ENCODE measurements at regions not wholly inside any gene's neighbourhood (a gene's known extent, or its start where the extent isn't known, plus 50 kb on each side); places are given as distances from the start of the nearest gene placed in this dataset.

- Mint-ChIP-seq H3K4me1 (no peaks in the 10 kb centered on the region), H3K27ac (no peak overlapping the region), H3K4me3 (no peak overlapping the region), H3K9me3 (peaks cover 21% of the 10 kb centered on the region), H3K36me3 (no peaks in the 10 kb centered on the region), H3K27me3 (ENCODE audit: low read depth) (peaks cover 19% of the 10 kb centered on the region)
- DNase-seq (ENCODE audit: low spot score) (no peak), ATAC-seq (no peak)
- CTCF ChIA-PET = no interaction called here
- TF ChIP-seq TP53 (CRISPR knock-in tag; IDR thresholded peaks at IDR 0.05) (no peak), ATF2 (CRISPR knock-in tag; IDR thresholded peaks at IDR 0.05; ENCODE audit: borderline replicate concordance, low read depth) (no peak), GABPB1 (CRISPR knock-in tag; IDR thresholded peaks at IDR 0.05) (no peak), ZSCAN18 (CRISPR knock-in tag; IDR thresholded peaks at IDR 0.05) (no peak), KAT7 (CRISPR knock-in tag; IDR thresholded peaks at IDR 0.05; ENCODE audit: borderline replicate concordance) (no peak), NR2C2 (CRISPR knock-in tag; IDR thresholded peaks at IDR 0.05) (no peak), E2F4 (CRISPR knock-in tag; IDR thresholded peaks at IDR 0.05; ENCODE audit: borderline replicate concordance, low read depth) (no peak), ZNF671 (CRISPR knock-in tag; IDR thresholded peaks at IDR 0.05) (no peak), OVOL2 (CRISPR knock-in tag; IDR thresholded peaks at IDR 0.05; ENCODE audit: borderline replicate concordance) (no peak), RELA (CRISPR knock-in tag; IDR thresholded peaks at IDR 0.05; ENCODE audit: borderline replicate concordance) (no peak), ARID4B (CRISPR knock-in tag; IDR thresholded peaks at IDR 0.05; ENCODE audit: borderline replicate concordance) (no peak), USF1 (CRISPR knock-in tag; IDR thresholded peaks at IDR 0.05) (no peak), CBFB (CRISPR knock-in tag; IDR thresholded peaks at IDR 0.05; ENCODE audit: low read depth) (no peak), MLX (CRISPR knock-in tag; IDR thresholded peaks at IDR 0.05) (no peak)
- POLR2A ChIA-PET = no interaction called here
These were observed 372.0 kb upstream of the B3GAT1 start for GRCh38 chr11:134784046-134784445.

GRCh38 chr11:134783234-134783633 is 371.2 kb upstream of the B3GAT1 start:
- H3K4me1 Mint-ChIP-seq = no peaks in the 10 kb centered on the region
- H3K27me3 Mint-ChIP-seq (ENCODE audit: low read depth) = peaks cover 19% of the 10 kb centered on the region
- H3K36me3 Mint-ChIP-seq = no peaks in the 10 kb centered on the region
- no peak overlapping the region for H3K27ac Mint-ChIP-seq
- H3K4me3 Mint-ChIP-seq = no peak overlapping the region
- POLR2A ChIA-PET = no interaction called here
- DNase-seq (ENCODE audit: low spot score) (no peak), ATAC-seq (no peak)
- CTCF ChIA-PET = no interaction called here
- peaks cover 18% of the 10 kb centered on the region for H3K9me3 Mint-ChIP-seq
- TF ChIP-seq CREM (CRISPR knock-in tag; IDR thresholded peaks at IDR 0.05) (no peak), JAZF1 (CRISPR knock-in tag; IDR thresholded peaks at IDR 0.05) (no peak), MYBL2 (CRISPR knock-in tag; IDR thresholded peaks at IDR 0.05) (no peak), TP53 (CRISPR knock-in tag; IDR thresholded peaks at IDR 0.05) (no peak), FOXK1 (CRISPR knock-in tag; IDR thresholded peaks at IDR 0.05) (no peak), ZNF425 (CRISPR knock-in tag; conservative IDR thresholded peaks at IDR 0.05) (no peak), SP1 (CRISPR knock-in tag; conservative IDR thresholded peaks at IDR 0.05) (no peak), ATF3 (CRISPR knock-in tag; conservative IDR thresholded peaks at IDR 0.05) (no peak)

Data from WTC11 (cell line).